GM19240 (cell line): ENCODE measurements at regions not wholly inside any gene's neighbourhood (a gene's known extent, or its start where the extent isn't known, plus 50 kb on each side); places are given as distances from the start of the nearest gene placed in this dataset.

Source experiments
- DNase-seq: peaks from one replicate; pipeline ENCODE4 v3.0.0; 2011; ENCODE audit warnings: low spot score; ENCODE audit not compliant: insufficient read length

GRCh38 chr3:82764521-82764920, 1003.1 kb upstream of the GBE1 start:
- DNase-seq = no peak

GRCh38 chr3:82761858-82762257, 1000.4 kb upstream of the GBE1 start:
- DNase-seq = no peak

GRCh38 chr3:82745544-82745943, 984.1 kb upstream of the GBE1 start:
- DNase-seq = no peak

- no peak for DNase-seq
Observed at GRCh38 chr3:82743196-82743595, 981.8 kb upstream of the GBE1 start.

GRCh38 chr3:82741346-82741745, 979.9 kb upstream of the GBE1 start:
- DNase-seq = no peak

GRCh38 chr3:82739390-82739789, 977.9 kb upstream of the GBE1 start:
- DNase-seq = no peak

GRCh38 chr3:82736696-82737277, 975.3 kb upstream of the GBE1 start:
- DNase-seq = no peak

GRCh38 chr3:82715091-82715856, 953.8 kb upstream of the GBE1 start:
- no peak for DNase-seq

GRCh38 chr3:82707035-82707434, 945.6 kb upstream of the GBE1 start:
- no peak for DNase-seq

GRCh38 chr3:82685761-82686160, 924.3 kb upstream of the GBE1 start:
- DNase-seq = no peak

GRCh38 chr3:82676356-82677026, 915.0 kb upstream of the GBE1 start:
- DNase-seq = no peak

GRCh38 chr3:82672966-82673365, 911.5 kb upstream of the GBE1 start:
- DNase-seq = no peak

- DNase-seq = no peak
Observed at GRCh38 chr3:82671466-82671865, 910.0 kb upstream of the GBE1 start.

GRCh38 chr3:82654708-82655107, 893.3 kb upstream of the GBE1 start:
- no peak for DNase-seq

GRCh38 chr3:82643948-82644347, 882.5 kb upstream of the GBE1 start:
- DNase-seq = no peak

GRCh38 chr3:82641701-82642100, 880.3 kb upstream of the GBE1 start:
- no peak for DNase-seq

- DNase-seq = no peak
Observed at GRCh38 chr3:82640254-82640653, 878.8 kb upstream of the GBE1 start.

GRCh38 chr3:82637574-82637973, 876.1 kb upstream of the GBE1 start:
- no peak for DNase-seq

- no peak for DNase-seq
Observed at GRCh38 chr3:82636177-82636576, 874.7 kb upstream of the GBE1 start.

GRCh38 chr3:82633319-82633718, 871.9 kb upstream of the GBE1 start:
- no peak for DNase-seq

- DNase-seq = no peak
Observed at GRCh38 chr3:82629937-82630336, 868.5 kb upstream of the GBE1 start.

GRCh38 chr3:82628385-82629014, 867.1 kb upstream of the GBE1 start:
- no peak for DNase-seq
